Mesenchymal stem cell (in vitro differentiated cells and primary cell): ENCODE measurements at regions not wholly inside any gene's neighbourhood (a gene's known extent, or its start where the extent isn't known, plus 50 kb on each side); places are given as distances from the start of the nearest gene placed in this dataset.
A peak's percentile ranks its signal among the peaks of the same experiment; 100 is the strongest.

Experiments used
- DNase-seq: peaks from one replicate; pipeline ENCODE4 v3.0.0-alpha.2; 2013
- H2AFZ ChIP-seq: one replicate; pipeline ENCODE4 v1.6.1; 2013; ENCODE audit warnings: low read depth, mild to moderate bottlenecking, control low read depth, inconsistent platforms, low read length, moderate library complexity
- H2AK5ac ChIP-seq: 2 replicates; pipeline ENCODE4 v1.6.1; 2013; ENCODE audit warnings: low read length, moderate library complexity, mild to moderate bottlenecking, inconsistent platforms; ENCODE audit not compliant: severe bottlenecking
- H2BK120ac ChIP-seq: one replicate; pipeline ENCODE4 v1.6.1; 2013; ENCODE audit warnings: low read depth, mild to moderate bottlenecking, inconsistent platforms, low read length, moderate library complexity
- H2BK12ac ChIP-seq, 2 experiments: one replicate each; pipeline ENCODE4 v1.6.1; 2013; ENCODE audit warnings: inconsistent platforms in 2 of 2, low read length in 2 of 2, mild to moderate bottlenecking in 2 of 2, moderate library complexity in 2 of 2, control low read depth in 1 of 2
- H2BK15ac ChIP-seq: one replicate; pipeline ENCODE4 v1.6.1; 2013; ENCODE audit warnings: mild to moderate bottlenecking, low read depth, inconsistent platforms; ENCODE audit not compliant: poor library complexity, severe bottlenecking
- H2BK5ac ChIP-seq: 2 replicates; pipeline ENCODE4 v1.6.1; 2013; ENCODE audit warnings: low read depth, mild to moderate bottlenecking, low read length, control low read depth, inconsistent platforms; ENCODE audit not compliant: poor library complexity, severe bottlenecking
- H3K14ac ChIP-seq, 2 experiments: one replicate each; pipeline ENCODE4 v1.6.1; 2013; ENCODE audit warnings: inconsistent platforms in 2 of 2, low read length in 2 of 2, control low read depth in 1 of 2, mild to moderate bottlenecking in 1 of 2, moderate library complexity in 1 of 2
- H3K18ac ChIP-seq, 2 experiments: one replicate each; pipeline ENCODE4 v1.6.1; 2013; ENCODE audit warnings: inconsistent platforms in 2 of 2, low read length in 2 of 2, control low read depth in 1 of 2, low read depth in 1 of 2, mild to moderate bottlenecking in 1 of 2
- H3K23ac ChIP-seq, 2 experiments: one replicate each; pipeline ENCODE4 v1.6.1; 2013; ENCODE audit warnings: inconsistent platforms in 2 of 2, low read length in 2 of 2, mild to moderate bottlenecking in 2 of 2, moderate library complexity in 2 of 2, control low read depth in 1 of 2
- H3K27ac ChIP-seq: 2 replicates; pipeline ENCODE4 v1.5.1; 2013; ENCODE audit warnings: mild to moderate bottlenecking, moderate library complexity, low read length, control low read depth, inconsistent platforms; ENCODE audit not compliant: poor library complexity, severe bottlenecking
- H3K27me3 ChIP-seq, 2 experiments: 2 replicates each; pipeline versions ENCODE4 v1.6.1 to v1.7.0; 2013; ENCODE audit warnings: low read length in 2 of 2, mild to moderate bottlenecking in 2 of 2, moderate library complexity in 2 of 2, control low read depth in 1 of 2, inconsistent platforms in 1 of 2; ENCODE audit not compliant: control insufficient read depth in 1 of 2, insufficient read depth in 1 of 2
- H3K36me3 ChIP-seq, 2 experiments: 2 replicates each; pipeline versions ENCODE4 v1.6.1 to v1.7.0; 2013; ENCODE audit warnings: low read length in 2 of 2, control low read depth in 1 of 2, inconsistent platforms in 1 of 2, low read depth in 1 of 2, mild to moderate bottlenecking in 1 of 2; ENCODE audit not compliant: insufficient read depth in 2 of 2, control insufficient read depth in 1 of 2
- H3K4ac ChIP-seq, 2 experiments: one replicate each; pipeline ENCODE4 v1.6.1; 2013; ENCODE audit warnings: inconsistent platforms in 2 of 2, low read length in 2 of 2, mild to moderate bottlenecking in 2 of 2, moderate library complexity in 2 of 2, control low read depth in 1 of 2, low read depth in 1 of 2
- H3K4me1 ChIP-seq: 2 replicates; pipeline ENCODE4 v1.6.1; 2013; ENCODE audit warnings: low read depth, low read length, control low read depth; ENCODE audit not compliant: control insufficient read depth, insufficient read depth
- H3K4me2 ChIP-seq: 2 replicates; pipeline ENCODE4 v1.6.1; 2013; ENCODE audit warnings: low read length, mild to moderate bottlenecking, inconsistent platforms; ENCODE audit not compliant: poor library complexity, severe bottlenecking
- H3K4me3 ChIP-seq, 2 experiments: 2 replicates each; pipeline versions ENCODE4 v1.5.1 to v1.7.0; 2013; ENCODE audit warnings: low read length in 2 of 2, mild to moderate bottlenecking in 2 of 2, control low read depth in 1 of 2, low read depth in 1 of 2; ENCODE audit not compliant: insufficient read depth in 1 of 2
- H3K79me1 ChIP-seq: replicated peaks from 2 replicates; pipeline ENCODE4 v1.6.1; 2013; ENCODE audit warnings: mild to moderate bottlenecking, control low read depth, low read length, inconsistent platforms; ENCODE audit not compliant: poor library complexity, severe bottlenecking
- H3K9ac ChIP-seq: 2 replicates; pipeline ENCODE4 v1.7.0; 2013; ENCODE audit warnings: mild to moderate bottlenecking, low read length, moderate library complexity
- H3K9me3 ChIP-seq: 2 replicates; pipeline ENCODE4 v1.7.0; 2013; ENCODE audit warnings: mild to moderate bottlenecking, low read length; ENCODE audit not compliant: control insufficient read depth
- H4K8ac ChIP-seq: one replicate; pipeline ENCODE4 v1.6.1; 2013; ENCODE audit warnings: inconsistent platforms, mild to moderate bottlenecking, low read length, moderate library complexity
- H4K91ac ChIP-seq: one replicate; pipeline ENCODE4 v1.6.1; 2013; ENCODE audit warnings: mild to moderate bottlenecking, low read length, inconsistent platforms
- WGBS: methylation state at CpG from one replicate; pipeline ENCODE4 v1.1.7; 2013; ENCODE audit warnings: mixed read lengths; 5-methylcytosine and 5-hydroxymethylcytosine counted together

- no peak overlapping the region for H3K27ac ChIP-seq
- H2BK12ac ChIP-seq = peak overlapping the region in 1 of 2 experiments; percentile 83
- H4K8ac ChIP-seq = peak overlapping the region; percentile 74
- H3K27me3 ChIP-seq = peaks cover 35 to 68% of the 10 kb centered on the region in 2 experiments
- H3K4me1 ChIP-seq = peaks cover 11% of the 10 kb centered on the region
- no peak overlapping the region for H3K9ac ChIP-seq
- WGBS = 29% methylated on average over 11 of the region's 11 CpGs
- no peaks in the 10 kb centered on the region for H3K9me3 ChIP-seq
- H3K14ac ChIP-seq = peak overlapping the region in 1 of 2 experiments; percentile 71
- H3K4me2 ChIP-seq = peak overlapping the region; percentile 12
- peak overlapping the region; percentile 89 for H4K91ac ChIP-seq
- no peak overlapping the region for H3K4me3 ChIP-seq
- no peak overlapping the region for H2BK15ac ChIP-seq
- no peak overlapping the region for H2AFZ ChIP-seq
- H3K4ac ChIP-seq = peak overlapping the region; percentile 42 to 62
- peak overlapping the region; percentile 44 for H2BK120ac ChIP-seq
- no peaks in the 10 kb centered on the region for H3K36me3 ChIP-seq
- H3K23ac ChIP-seq = peak overlapping the region in 1 of 2 experiments; percentile 65
- peak; percentile 92 for DNase-seq
- no peak overlapping the region for H2AK5ac ChIP-seq
- H3K79me1 ChIP-seq = no peaks in the 10 kb centered on the region
- H2BK5ac ChIP-seq = no peak overlapping the region
- peak overlapping the region; percentile 74 to 83 for H3K18ac ChIP-seq
Measured at GRCh38 chr10:43962346-43963191, 313.9 kb upstream of the ZNF32 start.

- H3K27me3 ChIP-seq = peaks cover 32 to 70% of the 10 kb centered on the region in 2 experiments
- H4K8ac ChIP-seq = no peak overlapping the region
- H2BK5ac ChIP-seq = no peak overlapping the region
- H3K36me3 ChIP-seq = no peaks in the 10 kb centered on the region
- H3K4me1 ChIP-seq = peaks cover 11% of the 10 kb centered on the region
- 71% methylated on average over 15 of the region's 15 CpGs for WGBS
- H3K4ac ChIP-seq = peak overlapping the region; percentile 64 to 70
- H3K9me3 ChIP-seq = no peaks in the 10 kb centered on the region
- no peaks in the 10 kb centered on the region for H3K79me1 ChIP-seq
- H3K27ac ChIP-seq = no peak overlapping the region
- peak overlapping the region; percentile 83 for H2BK15ac ChIP-seq
- peak overlapping the region; percentile 58 for H2BK120ac ChIP-seq
- no peak overlapping the region for H3K23ac ChIP-seq
- DNase-seq = peak; percentile 70
- H2AFZ ChIP-seq = no peak overlapping the region
- no peak overlapping the region for H3K4me2 ChIP-seq
- H2BK12ac ChIP-seq = peak overlapping the region in 1 of 2 experiments; percentile 79
- H3K4me3 ChIP-seq = no peak overlapping the region
- peak overlapping the region; percentile 92 for H4K91ac ChIP-seq
- H3K14ac ChIP-seq = peak overlapping the region in 1 of 2 experiments; percentile 27
- H2AK5ac ChIP-seq = no peak overlapping the region
- H3K18ac ChIP-seq = peak overlapping the region; percentile 74 to 83
- no peak overlapping the region for H3K9ac ChIP-seq
Measured at GRCh38 chr10:43961523-43962345, 313.1 kb upstream of the ZNF32 start.

- no peak overlapping the region for H4K91ac ChIP-seq
- H3K27ac ChIP-seq = no peak overlapping the region
- no peak overlapping the region for H3K14ac ChIP-seq
- no peak overlapping the region for H2BK5ac ChIP-seq
- no peaks in the 10 kb centered on the region for H3K36me3 ChIP-seq
- no peaks in the 10 kb centered on the region for H3K9me3 ChIP-seq
- no peak overlapping the region for H2BK15ac ChIP-seq
- DNase-seq = peak; percentile 3
- no peak overlapping the region for H2AFZ ChIP-seq
- H2BK120ac ChIP-seq = no peak overlapping the region
- no peak overlapping the region for H4K8ac ChIP-seq
- H2AK5ac ChIP-seq = no peak overlapping the region
- H2BK12ac ChIP-seq = no peak overlapping the region
- H3K79me1 ChIP-seq = no peaks in the 10 kb centered on the region
- H3K4me1 ChIP-seq = peaks cover 11% of the 10 kb centered on the region
- H3K23ac ChIP-seq = no peak overlapping the region
- H3K4ac ChIP-seq = no peak overlapping the region
- no peak overlapping the region for H3K4me2 ChIP-seq
- peak overlapping the region; percentile 5 to 13 for H3K18ac ChIP-seq
- no peak overlapping the region for H3K4me3 ChIP-seq
- H3K9ac ChIP-seq = no peak overlapping the region
- peaks cover 33 to 74% of the 10 kb centered on the region in 2 experiments for H3K27me3 ChIP-seq
- whole genome bisulfite sequencing = 77% methylated on average over 2 of the region's 4 CpGs
Measured at GRCh38 chr10:43960981-43961380, 312.3 kb upstream of the ZNF32 start.

GRCh38 chr10:43960477-43960876 lies 311.8 kb upstream of the ZNF32 start:
- no peak overlapping the region for H4K91ac ChIP-seq
- no peaks in the 10 kb centered on the region for H3K79me1 ChIP-seq
- peak overlapping the region in 1 of 2 experiments; percentile 35 for H3K4ac ChIP-seq
- H3K9me3 ChIP-seq = no peaks in the 10 kb centered on the region
- H3K27me3 ChIP-seq = peaks cover 37 to 79% of the 10 kb centered on the region in 2 experiments
- no peak overlapping the region for H4K8ac ChIP-seq
- H2BK120ac ChIP-seq = peak overlapping the region; percentile 55
- no peak overlapping the region for H2AFZ ChIP-seq
- no peak overlapping the region for H3K4me3 ChIP-seq
- H2BK12ac ChIP-seq = peak overlapping the region in 1 of 2 experiments; percentile 67
- H2AK5ac ChIP-seq = no peak overlapping the region
- H3K18ac ChIP-seq = no peak overlapping the region
- peaks cover 11% of the 10 kb centered on the region for H3K4me1 ChIP-seq
- H2BK15ac ChIP-seq = peak overlapping the region; percentile 15
- no peak for DNase-seq
- no peak overlapping the region for H3K4me2 ChIP-seq
- no peak overlapping the region for H3K14ac ChIP-seq
- no peak overlapping the region for H3K27ac ChIP-seq
- H2BK5ac ChIP-seq = no peak overlapping the region
- whole genome bisulfite sequencing = 89% methylated on average over 4 of the region's 4 CpGs
- no peak overlapping the region for H3K9ac ChIP-seq
- no peak overlapping the region for H3K23ac ChIP-seq
- no peaks in the 10 kb centered on the region for H3K36me3 ChIP-seq
